ENCODE measurements at regions not wholly inside any gene's neighbourhood (a gene's known extent, or its start where the extent isn't known, plus 50 kb on each side); places are given as distances from the start of the nearest gene placed in this dataset.

GRCh38 chr20:58097429-58097828 lies 131.0 kb downstream of the ANKRD60 start:
- H3K9me3 ChIP-seq (replicated peaks; ENCODE audit: low read length) = no peaks in the 10 kb centered on the region
- peaks cover 5% of the 10 kb centered on the region for H3K27me3 ChIP-seq (ENCODE audit: control insufficient read depth, insufficient read depth, low read length)
- peaks cover 4% of the 10 kb centered on the region for H3K4me1 ChIP-seq (ENCODE audit: control insufficient read depth, insufficient read depth, low read length)
- no peaks in the 10 kb centered on the region for H3K36me3 ChIP-seq (ENCODE audit: insufficient read depth, low read length)
- no peak overlapping the region for H3K4me2 ChIP-seq (ENCODE audit: low read length)
- no peak overlapping the region for H3K9ac ChIP-seq (ENCODE audit: low read depth, low read length)
- H3K4me3 ChIP-seq (ENCODE audit: low read length) = no peak overlapping the region

GRCh38 chr20:58096880-58097423 lies 131.5 kb downstream of the ANKRD60 start:
- Histone ChIP-seq H3K36me3 (ENCODE audit: insufficient read depth, low read length) (no peaks in the 10 kb centered on the region), H3K4me1 (ENCODE audit: control insufficient read depth, insufficient read depth, low read length) (peaks cover 3% of the 10 kb centered on the region), H3K27me3 (ENCODE audit: control insufficient read depth, insufficient read depth, low read length) (peaks cover 5% of the 10 kb centered on the region), H3K4me3 (ENCODE audit: low read length) (no peak overlapping the region), H3K9ac (ENCODE audit: low read depth, low read length) (no peak overlapping the region), H3K9me3 (replicated peaks; ENCODE audit: low read length) (no peaks in the 10 kb centered on the region), H3K4me2 (ENCODE audit: low read length) (no peak overlapping the region)

GRCh38 chr20:58094698-58095097 lies 133.8 kb downstream of the ANKRD60 start:
- Histone ChIP-seq H3K9me3 (replicated peaks; ENCODE audit: low read length) (no peaks in the 10 kb centered on the region), H3K4me2 (ENCODE audit: low read length) (no peak overlapping the region), H3K9ac (ENCODE audit: low read depth, low read length) (no peak overlapping the region), H3K27me3 (ENCODE audit: control insufficient read depth, insufficient read depth, low read length) (peaks cover 5% of the 10 kb centered on the region), H3K4me1 (ENCODE audit: control insufficient read depth, insufficient read depth, low read length) (no peaks in the 10 kb centered on the region), H3K4me3 (ENCODE audit: low read length) (no peak overlapping the region), H3K36me3 (ENCODE audit: insufficient read depth, low read length) (no peaks in the 10 kb centered on the region)

GRCh38 chr20:58094160-58094559 lies 134.3 kb downstream of the ANKRD60 start:
- no peaks in the 10 kb centered on the region for H3K4me1 ChIP-seq (ENCODE audit: control insufficient read depth, insufficient read depth, low read length)
- H3K4me2 ChIP-seq (ENCODE audit: low read length) = no peak overlapping the region
- H3K9ac ChIP-seq (ENCODE audit: low read depth, low read length) = no peak overlapping the region
- no peaks in the 10 kb centered on the region for H3K9me3 ChIP-seq (replicated peaks; ENCODE audit: low read length)
- no peaks in the 10 kb centered on the region for H3K36me3 ChIP-seq (ENCODE audit: insufficient read depth, low read length)
- H3K27me3 ChIP-seq (ENCODE audit: control insufficient read depth, insufficient read depth, low read length) = peaks cover 5% of the 10 kb centered on the region
- H3K4me3 ChIP-seq (ENCODE audit: low read length) = no peak overlapping the region

- no peaks in the 10 kb centered on the region for H3K9me3 ChIP-seq (replicated peaks; ENCODE audit: low read length)
- peaks cover 5% of the 10 kb centered on the region for H3K27me3 ChIP-seq (ENCODE audit: control insufficient read depth, insufficient read depth, low read length)
- no peak overlapping the region for H3K4me2 ChIP-seq (ENCODE audit: low read length)
- no peak overlapping the region for H3K9ac ChIP-seq (ENCODE audit: low read depth, low read length)
- no peak overlapping the region for H3K4me3 ChIP-seq (ENCODE audit: low read length)
- no peaks in the 10 kb centered on the region for H3K4me1 ChIP-seq (ENCODE audit: control insufficient read depth, insufficient read depth, low read length)
- no peaks in the 10 kb centered on the region for H3K36me3 ChIP-seq (ENCODE audit: insufficient read depth, low read length)
Observed at GRCh38 chr20:58092871-58093270, 135.6 kb downstream of the ANKRD60 start.

GRCh38 chr20:58092353-58092752 lies 136.1 kb downstream of the ANKRD60 start:
- H3K4me1 ChIP-seq (ENCODE audit: control insufficient read depth, insufficient read depth, low read length) = no peaks in the 10 kb centered on the region
- no peak overlapping the region for H3K4me3 ChIP-seq (ENCODE audit: low read length)
- H3K27me3 ChIP-seq (ENCODE audit: control insufficient read depth, insufficient read depth, low read length) = peaks cover 3% of the 10 kb centered on the region
- no peak overlapping the region for H3K4me2 ChIP-seq (ENCODE audit: low read length)
- H3K9me3 ChIP-seq (replicated peaks; ENCODE audit: low read length) = no peaks in the 10 kb centered on the region
- no peak overlapping the region for H3K9ac ChIP-seq (ENCODE audit: low read depth, low read length)
- no peaks in the 10 kb centered on the region for H3K36me3 ChIP-seq (ENCODE audit: insufficient read depth, low read length)

GRCh38 chr20:58091810-58092209 lies 136.6 kb downstream of the ANKRD60 start:
- Histone ChIP-seq H3K36me3 (ENCODE audit: insufficient read depth, low read length) (no peaks in the 10 kb centered on the region), H3K9me3 (replicated peaks; ENCODE audit: low read length) (no peaks in the 10 kb centered on the region), H3K4me1 (ENCODE audit: control insufficient read depth, insufficient read depth, low read length) (no peaks in the 10 kb centered on the region), H3K4me2 (ENCODE audit: low read length) (no peak overlapping the region), H3K27me3 (ENCODE audit: control insufficient read depth, insufficient read depth, low read length) (no peaks in the 10 kb centered on the region), H3K4me3 (ENCODE audit: low read length) (no peak overlapping the region), H3K9ac (ENCODE audit: low read depth, low read length) (no peak overlapping the region)

GRCh38 chr20:58090161-58090560 lies 138.3 kb downstream of the ANKRD60 start:
- no peak overlapping the region for H3K9ac ChIP-seq (ENCODE audit: low read depth, low read length)

GRCh38 chr20:58088625-58089024 lies 139.8 kb downstream of the ANKRD60 start:
- no peak overlapping the region for H3K4me3 ChIP-seq (ENCODE audit: low read length)
- H3K9ac ChIP-seq (ENCODE audit: low read depth, low read length) = no peak overlapping the region
- H3K9me3 ChIP-seq (replicated peaks; ENCODE audit: low read length) = no peaks in the 10 kb centered on the region
- H3K4me1 ChIP-seq (ENCODE audit: control insufficient read depth, insufficient read depth, low read length) = no peaks in the 10 kb centered on the region
- no peak overlapping the region for H3K4me2 ChIP-seq (ENCODE audit: low read length)
- H3K27me3 ChIP-seq (ENCODE audit: control insufficient read depth, insufficient read depth, low read length) = no peaks in the 10 kb centered on the region
- no peaks in the 10 kb centered on the region for H3K36me3 ChIP-seq (ENCODE audit: insufficient read depth, low read length)

More at GRCh38 chr20:58090161-58090560, 138.3 kb downstream of the ANKRD60 start:
- no peak overlapping the region for H3K4me2 ChIP-seq (ENCODE audit: low read length)
- no peak overlapping the region for H3K4me3 ChIP-seq (ENCODE audit: low read length)
- no peaks in the 10 kb centered on the region for H3K36me3 ChIP-seq (ENCODE audit: insufficient read depth, low read length)
- H3K27me3 ChIP-seq (ENCODE audit: control insufficient read depth, insufficient read depth, low read length) = no peaks in the 10 kb centered on the region
- no peaks in the 10 kb centered on the region for H3K9me3 ChIP-seq (replicated peaks; ENCODE audit: low read length)
- H3K4me1 ChIP-seq (ENCODE audit: control insufficient read depth, insufficient read depth, low read length) = no peaks in the 10 kb centered on the region

GRCh38 chr20:58088105-58088504 lies 140.3 kb downstream of the ANKRD60 start:
- Histone ChIP-seq H3K36me3 (ENCODE audit: insufficient read depth, low read length) (no peaks in the 10 kb centered on the region), H3K4me3 (ENCODE audit: low read length) (no peak overlapping the region), H3K4me2 (ENCODE audit: low read length) (no peak overlapping the region), H3K4me1 (ENCODE audit: control insufficient read depth, insufficient read depth, low read length) (no peaks in the 10 kb centered on the region), H3K9me3 (replicated peaks; ENCODE audit: low read length) (no peaks in the 10 kb centered on the region), H3K9ac (ENCODE audit: low read depth, low read length) (no peak overlapping the region), H3K27me3 (ENCODE audit: control insufficient read depth, insufficient read depth, low read length) (no peaks in the 10 kb centered on the region)

- no peak overlapping the region for H3K4me2 ChIP-seq (ENCODE audit: low read length)
- H3K9ac ChIP-seq (ENCODE audit: low read depth, low read length) = no peak overlapping the region
- H3K27me3 ChIP-seq (ENCODE audit: control insufficient read depth, insufficient read depth, low read length) = no peaks in the 10 kb centered on the region
- no peak overlapping the region for H3K4me3 ChIP-seq (ENCODE audit: low read length)
- H3K9me3 ChIP-seq (replicated peaks; ENCODE audit: low read length) = no peaks in the 10 kb centered on the region
- no peaks in the 10 kb centered on the region for H3K36me3 ChIP-seq (ENCODE audit: insufficient read depth, low read length)
- H3K4me1 ChIP-seq (ENCODE audit: control insufficient read depth, insufficient read depth, low read length) = no peaks in the 10 kb centered on the region
Observed at GRCh38 chr20:58087562-58087858, 140.9 kb downstream of the ANKRD60 start.

- Histone ChIP-seq H3K9me3 (replicated peaks; ENCODE audit: low read length) (no peaks in the 10 kb centered on the region), H3K4me3 (ENCODE audit: low read length) (no peak overlapping the region), H3K9ac (ENCODE audit: low read depth, low read length) (no peak overlapping the region), H3K27me3 (ENCODE audit: control insufficient read depth, insufficient read depth, low read length) (no peaks in the 10 kb centered on the region), H3K4me1 (ENCODE audit: control insufficient read depth, insufficient read depth, low read length) (peaks cover 5% of the 10 kb centered on the region), H3K4me2 (ENCODE audit: low read length) (no peak overlapping the region), H3K36me3 (ENCODE audit: insufficient read depth, low read length) (no peaks in the 10 kb centered on the region)
Observed at GRCh38 chr20:58086763-58087561, 141.5 kb downstream of the ANKRD60 start.
